Fibroblast of the aortic adventitia (primary cell): ENCODE measurements at regions not wholly inside any gene's neighbourhood (a gene's known extent, or its start where the extent isn't known, plus 50 kb on each side); places are given as distances from the start of the nearest gene placed in this dataset.
"Not testable (repeated sequence)": the region's sequence is repeated elsewhere in the genome, so short reads cannot be mapped to it uniquely, and the experiment has no call there.

Source experiments
- DNase-seq: peaks from one replicate; pipeline ENCODE4 v3.0.0-alpha.2; 2010; ENCODE audit warnings: low read depth
- H3K4me3 ChIP-seq: 2 replicates; pipeline ENCODE4 v1.5.1; 2011; ENCODE audit warnings: low read depth, mild to moderate bottlenecking, control low read depth, low read length, moderate library complexity
- CTCF ChIP-seq: IDR thresholded peaks from 2 replicates; pipeline ENCODE4 v1.5.1; 2011; ENCODE audit warnings: mild to moderate bottlenecking, low read length, control low read depth, inconsistent platforms; ENCODE audit not compliant: insufficient read depth

DNA sequence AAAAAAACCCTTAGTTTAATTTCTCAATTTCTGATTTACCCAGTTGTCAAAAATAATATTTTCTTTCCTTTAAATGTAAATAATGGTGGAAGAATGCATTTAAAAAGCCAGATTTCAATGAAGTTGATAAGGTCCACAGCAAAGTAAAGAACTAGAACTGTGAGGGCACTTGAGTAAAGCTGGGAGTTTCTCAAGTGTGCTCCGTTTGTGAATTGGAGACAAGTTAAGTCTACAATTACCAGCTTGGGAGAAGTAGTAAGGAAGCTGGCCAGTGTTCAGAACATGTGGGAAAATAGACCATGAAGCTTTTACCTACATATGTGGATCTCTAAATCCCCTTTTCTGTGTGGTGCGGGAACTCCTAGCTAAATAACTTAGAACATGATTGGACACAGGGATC is 239.4 kb downstream of the OXSM start:
- no peak for TF ChIP-seq CTCF
- DNase-seq = no peak
- H3K4me3 ChIP-seq = no peak overlapping the region

GRCh38 chr3:26042126-26042525 is 252.2 kb downstream of the OXSM start:
- H3K4me3 ChIP-seq, DNase-seq: not testable (repeated sequence)

DNA sequence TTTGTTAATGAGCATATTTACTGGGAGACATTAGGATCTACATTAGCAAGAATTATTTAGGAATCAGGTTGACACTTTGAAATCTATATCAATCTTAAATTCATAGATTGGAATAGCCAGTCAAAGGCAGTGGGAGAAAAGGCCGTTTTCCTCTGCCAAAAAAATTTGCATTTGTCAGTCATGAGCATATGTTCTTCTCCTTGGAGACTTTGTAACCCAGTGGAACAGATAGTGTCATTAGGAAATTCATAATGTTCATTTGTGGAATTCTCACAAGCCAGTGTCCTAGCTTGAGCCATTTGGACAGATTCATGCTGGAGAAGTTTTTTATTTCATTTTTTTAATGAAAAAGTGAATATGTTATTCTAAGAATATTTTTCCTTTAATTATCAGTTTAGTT is 260.1 kb downstream of the OXSM start:
- DNase-seq = no peak
- TF ChIP-seq CTCF = no peak

DNA sequence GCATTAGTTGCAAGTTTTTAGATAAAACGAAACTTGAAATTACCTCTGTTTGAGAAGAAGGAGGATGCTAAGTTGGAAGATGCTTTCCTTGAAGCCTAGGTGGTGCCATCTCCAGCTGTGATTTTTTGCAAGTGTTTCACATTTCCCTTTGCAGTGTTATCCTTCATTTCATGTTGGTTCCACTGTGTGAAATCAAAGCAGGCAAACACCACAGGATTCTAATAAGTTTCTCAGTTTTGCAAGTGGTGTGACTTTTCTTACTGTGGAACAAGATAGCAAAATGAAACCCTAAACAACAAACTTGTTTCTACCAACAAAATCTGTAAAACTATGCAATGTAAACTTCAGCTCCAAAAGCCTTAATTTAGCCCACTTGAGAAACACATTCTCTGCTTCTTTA is 260.9 kb downstream of the OXSM start:
- no peak for DNase-seq
- no peak overlapping the region for H3K4me3 ChIP-seq
- no peak for TF ChIP-seq CTCF

More for the DNA sequence above, 260.1 kb downstream of the OXSM start:
- no peak overlapping the region for H3K4me3 ChIP-seq

DNA sequence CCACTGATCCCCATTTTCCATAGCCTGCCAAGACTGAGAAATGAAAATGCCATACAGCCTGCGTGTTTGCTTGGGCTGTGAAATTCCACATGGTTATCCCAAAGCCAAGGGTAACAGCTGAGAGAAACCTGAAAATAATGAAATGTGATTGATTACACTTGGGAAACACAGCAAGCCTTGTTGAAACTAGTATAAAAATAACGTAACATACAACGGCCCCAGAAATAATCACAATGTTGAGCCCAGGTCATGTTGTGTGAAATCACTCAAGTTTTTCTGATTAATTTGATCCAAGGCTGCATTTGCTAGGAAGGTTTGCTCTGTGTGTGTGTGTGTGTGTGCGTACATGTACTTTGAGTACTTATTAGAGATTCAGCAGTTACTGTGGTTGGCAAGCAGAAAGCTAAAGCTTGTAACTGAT is 269.0 kb downstream of the OXSM start:
- DNase-seq = no peak
- H3K4me3 ChIP-seq = no peak overlapping the region
- no peak for TF ChIP-seq CTCF

GRCh38 chr3:26061947-26062346 is 272.1 kb downstream of the OXSM start:
- no peak overlapping the region for H3K4me3 ChIP-seq
- no peak for DNase-seq
- no peak for TF ChIP-seq CTCF

GRCh38 chr3:26064297-26064696 is 274.4 kb downstream of the OXSM start:
- DNase-seq = no peak
- no peak for TF ChIP-seq CTCF
- no peak overlapping the region for H3K4me3 ChIP-seq
